ENCODE measurements at regions not wholly inside any gene's neighbourhood (a gene's known extent, or its start where the extent isn't known, plus 50 kb on each side); places are given as distances from the start of the nearest gene placed in this dataset.

DNA sequence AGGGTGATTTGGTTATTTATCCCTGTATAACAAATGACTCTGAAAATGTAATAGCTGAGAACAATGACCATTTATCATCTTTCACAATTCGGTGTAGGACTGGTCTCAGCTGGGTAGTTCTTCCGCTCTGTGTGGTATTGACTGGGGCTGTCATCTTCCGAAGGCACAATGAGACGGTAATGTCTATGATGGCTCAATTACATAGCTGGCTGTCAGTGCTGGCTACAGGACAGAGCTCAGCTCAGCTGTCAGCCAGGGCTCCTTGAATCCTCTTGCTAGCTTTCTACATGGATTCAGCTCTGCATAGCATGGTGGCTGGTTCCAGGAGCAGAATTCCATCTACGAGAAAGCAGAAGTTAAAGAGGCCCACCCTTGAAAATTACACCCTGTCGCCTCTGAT, 483.8 kb downstream of the TDRD15 start:
- TF ChIP-seq, protein P1, sequence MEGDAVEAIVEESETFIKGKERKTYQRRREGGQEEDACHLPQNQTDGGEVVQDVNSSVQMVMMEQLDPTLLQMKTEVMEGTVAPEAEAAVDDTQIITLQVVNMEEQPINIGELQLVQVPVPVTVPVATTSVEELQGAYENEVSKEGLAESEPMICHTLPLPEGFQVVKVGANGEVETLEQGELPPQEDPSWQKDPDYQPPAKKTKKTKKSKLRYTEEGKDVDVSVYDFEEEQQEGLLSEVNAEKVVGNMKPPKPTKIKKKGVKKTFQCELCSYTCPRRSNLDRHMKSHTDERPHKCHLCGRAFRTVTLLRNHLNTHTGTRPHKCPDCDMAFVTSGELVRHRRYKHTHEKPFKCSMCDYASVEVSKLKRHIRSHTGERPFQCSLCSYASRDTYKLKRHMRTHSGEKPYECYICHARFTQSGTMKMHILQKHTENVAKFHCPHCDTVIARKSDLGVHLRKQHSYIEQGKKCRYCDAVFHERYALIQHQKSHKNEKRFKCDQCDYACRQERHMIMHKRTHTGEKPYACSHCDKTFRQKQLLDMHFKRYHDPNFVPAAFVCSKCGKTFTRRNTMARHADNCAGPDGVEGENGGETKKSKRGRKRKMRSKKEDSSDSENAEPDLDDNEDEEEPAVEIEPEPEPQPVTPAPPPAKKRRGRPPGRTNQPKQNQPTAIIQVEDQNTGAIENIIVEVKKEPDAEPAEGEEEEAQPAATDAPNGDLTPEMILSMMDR (IDR thresholded peaks at IDR 0.05 in 4 of 5, conservative IDR thresholded peaks at IDR 0.05 in 1 of 5) = no peak
- no peak for TF ChIP-seq POLR2A (IDR thresholded peaks at IDR 0.05)

Measured in gastrocnemius medialis (tissue), 4 donors.